OCI-LY7 (cell line): ENCODE measurements at regions not wholly inside any gene's neighbourhood (a gene's known extent, or its start where the extent isn't known, plus 50 kb on each side); places are given as distances from the start of the nearest gene placed in this dataset.

Source experiments
- CTCF ChIP-seq: fragments of 200-600 bp; sonication (generic); conservative IDR thresholded peaks from 2 replicates; pipeline ENCODE4 v1.5.1; 2014; ENCODE audit warnings: mild to moderate bottlenecking, antibody characterized with exemption, low read length, moderate library complexity, mixed read lengths
- EZH2phosphoT487 ChIP-seq: fragments of 200-600 bp; sonication (generic); IDR thresholded peaks from 2 replicates; pipeline ENCODE4 v1.6.1; 2018; ENCODE audit warnings: low read depth, borderline replicate concordance, mild to moderate bottlenecking, mixed run types, antibody characterized with exemption, low read length, moderate library complexity, mixed read lengths

- TF ChIP-seq CTCF (no peak), EZH2phosphoT487 (no peak)
Observed at GRCh38 chr12:58777815-58778214, 142.5 kb downstream of the LRIG3 start.
